Gastroesophageal sphincter (tissue), 3 donors: ENCODE measurements at regions not wholly inside any gene's neighbourhood (a gene's known extent, or its start where the extent isn't known, plus 50 kb on each side); places are given as distances from the start of the nearest gene placed in this dataset.

Experiments used
- EP300 ChIP-seq: sonication (generic); formaldehyde crosslinking; IDR thresholded peaks from one replicate; pipeline ENCODE4 v1.6.1; 2017; ENCODE audit warnings: antibody characterized with exemption, mild to moderate bottlenecking
- POLR2A ChIP-seq, 2 donors: fragments of 450-650 bp; IDR thresholded peaks; one replicate each; pipeline ENCODE4 v1.6.1; 2017; ENCODE audit warnings: antibody characterized with exemption in 2 of 2, mild to moderate bottlenecking in 2 of 2, moderate library complexity in 1 of 2
- TF ChIP-seq, protein P1 (sequence below), 4 experiments: fragments of 200-600 bp in 2 of 4; fragments of 450-650 bp in 2 of 4; sonication (generic) in 1 of 4; IDR thresholded peaks; one replicate each; pipeline ENCODE4 v1.5.1; 2017 to 2019; ENCODE audit warnings: antibody characterized with exemption in 4 of 4, mild to moderate bottlenecking in 2 of 4, moderate library complexity in 2 of 4

DNA sequence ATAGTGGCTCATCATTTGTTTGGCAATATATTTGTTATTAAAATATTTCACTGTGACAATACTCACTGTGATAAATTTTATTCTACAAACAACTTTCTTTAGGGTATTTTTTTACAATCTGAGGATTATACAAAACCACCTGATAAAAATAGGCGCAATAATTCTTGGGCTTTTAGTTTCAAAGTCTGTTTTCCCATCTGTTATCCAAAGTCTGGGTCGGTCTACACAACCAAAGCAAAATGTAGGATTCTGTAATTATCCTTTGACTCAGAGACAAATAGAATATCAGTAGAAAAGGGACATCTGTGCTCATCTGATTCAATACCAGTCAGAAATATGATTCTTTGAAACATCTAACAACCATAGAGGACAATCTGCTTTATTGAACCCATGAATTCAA is 271.8 kb upstream of the AMIGO2 start:
- TF ChIP-seq POLR2A (IDR thresholded peaks at IDR 0.05) (no peak), EP300 (no peak)
- TF ChIP-seq, protein P1, sequence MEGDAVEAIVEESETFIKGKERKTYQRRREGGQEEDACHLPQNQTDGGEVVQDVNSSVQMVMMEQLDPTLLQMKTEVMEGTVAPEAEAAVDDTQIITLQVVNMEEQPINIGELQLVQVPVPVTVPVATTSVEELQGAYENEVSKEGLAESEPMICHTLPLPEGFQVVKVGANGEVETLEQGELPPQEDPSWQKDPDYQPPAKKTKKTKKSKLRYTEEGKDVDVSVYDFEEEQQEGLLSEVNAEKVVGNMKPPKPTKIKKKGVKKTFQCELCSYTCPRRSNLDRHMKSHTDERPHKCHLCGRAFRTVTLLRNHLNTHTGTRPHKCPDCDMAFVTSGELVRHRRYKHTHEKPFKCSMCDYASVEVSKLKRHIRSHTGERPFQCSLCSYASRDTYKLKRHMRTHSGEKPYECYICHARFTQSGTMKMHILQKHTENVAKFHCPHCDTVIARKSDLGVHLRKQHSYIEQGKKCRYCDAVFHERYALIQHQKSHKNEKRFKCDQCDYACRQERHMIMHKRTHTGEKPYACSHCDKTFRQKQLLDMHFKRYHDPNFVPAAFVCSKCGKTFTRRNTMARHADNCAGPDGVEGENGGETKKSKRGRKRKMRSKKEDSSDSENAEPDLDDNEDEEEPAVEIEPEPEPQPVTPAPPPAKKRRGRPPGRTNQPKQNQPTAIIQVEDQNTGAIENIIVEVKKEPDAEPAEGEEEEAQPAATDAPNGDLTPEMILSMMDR (IDR thresholded peaks at IDR 0.05) = no peak
